Loucy (cell line): ENCODE measurements at regions not wholly inside any gene's neighbourhood (a gene's known extent, or its start where the extent isn't known, plus 50 kb on each side); places are given as distances from the start of the nearest gene placed in this dataset.

Experiments
- H2AFZ ChIP-seq: fragments of 200-600 bp; sonication (generic); 2 replicates; pipeline ENCODE4 v1.6.0; 2016; ENCODE audit warnings: antibody characterized with exemption, mild to moderate bottlenecking, low read length, moderate library complexity
- H3F3A ChIP-seq: fragments of 200-600 bp; 2 replicates; pipeline ENCODE4 v1.6.0; 2016; ENCODE audit warnings: antibody characterized with exemption, low read depth, mild to moderate bottlenecking
- H3K27me3 ChIP-seq: fragments of 200-600 bp; sonication (generic); 2 replicates; pipeline ENCODE4 v1.6.1; 2014; ENCODE audit warnings: low read length, mild to moderate bottlenecking; ENCODE audit not compliant: insufficient read depth, poor library complexity, severe bottlenecking
- H3K36me3 ChIP-seq: fragments of 200-600 bp; sonication (generic); 2 replicates; pipeline ENCODE4 v1.6.1; 2016; ENCODE audit warnings: low read length; ENCODE audit not compliant: insufficient read depth
- H3K4me1 ChIP-seq: fragments of 200-600 bp; sonication (generic); 2 replicates; pipeline ENCODE4 v1.5.1; 2014; ENCODE audit warnings: low read length, mild to moderate bottlenecking; ENCODE audit not compliant: insufficient read depth, poor library complexity, severe bottlenecking
- H3K4me2 ChIP-seq: fragments of 200-600 bp; sonication (generic); 2 replicates; pipeline ENCODE4 v1.6.0; 2014; ENCODE audit warnings: antibody characterized with exemption, low read length, low read depth, mild to moderate bottlenecking; ENCODE audit not compliant: poor library complexity, severe bottlenecking
- H3K4me3 ChIP-seq: fragments of 200-600 bp; sonication (generic); 2 replicates; pipeline ENCODE4 v1.5.1; 2014; ENCODE audit warnings: low read length, mild to moderate bottlenecking, mixed read lengths; ENCODE audit not compliant: poor library complexity, severe bottlenecking
- H3K79me2 ChIP-seq: fragments of 200-600 bp; sonication (generic); 2 replicates; pipeline ENCODE4 v1.6.1; 2014; ENCODE audit warnings: low read length; ENCODE audit not compliant: insufficient read depth
- H3K9ac ChIP-seq: fragments of 200-600 bp; sonication (generic); 2 replicates; pipeline ENCODE4 v1.6.0; 2014; ENCODE audit warnings: mild to moderate bottlenecking, low read depth, low read length, moderate library complexity; ENCODE audit not compliant: poor library complexity, severe bottlenecking
- H3K9me2 ChIP-seq: fragments of 200-600 bp; sonication (generic); replicated peaks from 2 replicates; pipeline ENCODE4 v1.6.1; 2016; ENCODE audit warnings: low read depth, low read length, mixed read lengths
- H3K9me3 ChIP-seq: fragments of 200-600 bp; sonication (generic); 2 replicates; pipeline ENCODE4 v1.6.1; 2014; ENCODE audit warnings: mild to moderate bottlenecking, antibody characterized with exemption, low read length, low read depth; ENCODE audit not compliant: insufficient read depth
- H4K20me1 ChIP-seq: fragments of 200-600 bp; sonication (generic); 2 replicates; pipeline ENCODE4 v1.6.0; 2014; ENCODE audit warnings: antibody characterized with exemption, low read length, mild to moderate bottlenecking; ENCODE audit not compliant: insufficient read depth, poor library complexity, severe bottlenecking
- EZH2phosphoT487 ChIP-seq: fragments of 200-600 bp; IDR thresholded peaks from 2 replicates; pipeline ENCODE4 v1.6.1; 2018; ENCODE audit warnings: antibody characterized with exemption, mild to moderate bottlenecking, moderate library complexity, borderline replicate concordance
- TF ChIP-seq, protein P1 (sequence below): fragments of 200-600 bp; sonication (generic); conservative IDR thresholded peaks from 2 replicates; pipeline ENCODE4 v1.5.1; 2014; ENCODE audit warnings: mild to moderate bottlenecking, antibody characterized with exemption, low read length

DNA sequence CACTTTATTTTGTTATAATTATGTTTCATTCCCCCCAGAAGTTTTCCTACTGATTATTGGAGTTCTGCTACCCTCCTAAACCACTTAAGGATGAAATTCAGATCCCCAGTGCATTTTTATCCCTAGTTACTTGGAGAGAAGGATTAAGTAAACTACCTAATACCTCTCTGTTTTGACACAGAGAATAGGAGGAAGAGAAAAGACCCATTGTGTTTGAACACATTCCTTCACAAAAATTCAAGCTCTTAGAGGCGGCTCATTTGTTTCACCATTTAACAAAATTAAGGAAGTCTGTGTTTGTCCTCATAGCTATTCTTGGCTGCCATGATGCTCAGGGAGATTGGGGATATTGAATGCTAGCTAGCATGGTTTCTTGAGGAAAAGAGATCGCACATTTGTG, 492.6 kb downstream of the EBF1 start:
- Histone ChIP-seq H3K79me2 (no peaks in the 10 kb centered on the region), H3K9me2 (no peaks in the 10 kb centered on the region), H3K27me3 (no peaks in the 10 kb centered on the region), H3K4me2 (no peak overlapping the region), H3K4me3 (no peak overlapping the region), H3K9ac (no peak overlapping the region), H3K9me3 (no peaks in the 10 kb centered on the region), H2AFZ (no peak overlapping the region), H3F3A (no peaks in the 10 kb centered on the region), H3K4me1 (no peaks in the 10 kb centered on the region), H4K20me1 (no peaks in the 10 kb centered on the region), H3K36me3 (no peaks in the 10 kb centered on the region)
- no peak for TF ChIP-seq EZH2phosphoT487
- TF ChIP-seq, protein P1, sequence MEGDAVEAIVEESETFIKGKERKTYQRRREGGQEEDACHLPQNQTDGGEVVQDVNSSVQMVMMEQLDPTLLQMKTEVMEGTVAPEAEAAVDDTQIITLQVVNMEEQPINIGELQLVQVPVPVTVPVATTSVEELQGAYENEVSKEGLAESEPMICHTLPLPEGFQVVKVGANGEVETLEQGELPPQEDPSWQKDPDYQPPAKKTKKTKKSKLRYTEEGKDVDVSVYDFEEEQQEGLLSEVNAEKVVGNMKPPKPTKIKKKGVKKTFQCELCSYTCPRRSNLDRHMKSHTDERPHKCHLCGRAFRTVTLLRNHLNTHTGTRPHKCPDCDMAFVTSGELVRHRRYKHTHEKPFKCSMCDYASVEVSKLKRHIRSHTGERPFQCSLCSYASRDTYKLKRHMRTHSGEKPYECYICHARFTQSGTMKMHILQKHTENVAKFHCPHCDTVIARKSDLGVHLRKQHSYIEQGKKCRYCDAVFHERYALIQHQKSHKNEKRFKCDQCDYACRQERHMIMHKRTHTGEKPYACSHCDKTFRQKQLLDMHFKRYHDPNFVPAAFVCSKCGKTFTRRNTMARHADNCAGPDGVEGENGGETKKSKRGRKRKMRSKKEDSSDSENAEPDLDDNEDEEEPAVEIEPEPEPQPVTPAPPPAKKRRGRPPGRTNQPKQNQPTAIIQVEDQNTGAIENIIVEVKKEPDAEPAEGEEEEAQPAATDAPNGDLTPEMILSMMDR = no peak

DNA sequence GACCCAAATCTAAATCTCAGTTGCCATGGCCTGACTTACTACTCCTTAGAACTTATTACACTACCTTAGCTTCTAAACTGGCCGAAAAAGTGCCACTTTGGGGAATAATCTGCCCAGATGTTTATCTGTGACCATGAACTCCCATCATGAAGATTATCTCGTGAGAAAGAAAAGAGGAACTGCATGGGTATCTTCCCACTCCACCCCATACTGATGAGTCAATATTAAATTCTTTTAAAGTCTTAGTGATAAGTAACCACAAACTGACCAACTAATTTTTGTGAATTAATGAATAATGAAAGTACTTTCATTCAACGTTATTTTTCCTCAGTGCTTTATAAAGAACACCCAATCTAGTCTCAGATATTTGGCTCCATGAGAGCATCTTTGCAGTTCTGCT, 493.5 kb downstream of the EBF1 start:
- no peaks in the 10 kb centered on the region for H3K36me3 ChIP-seq
- H3K9me2 ChIP-seq = no peaks in the 10 kb centered on the region
- H4K20me1 ChIP-seq = no peaks in the 10 kb centered on the region
- H3K4me1 ChIP-seq = no peaks in the 10 kb centered on the region
- H3K79me2 ChIP-seq = no peaks in the 10 kb centered on the region
- H3K27me3 ChIP-seq = no peaks in the 10 kb centered on the region
- TF ChIP-seq, protein P1 = no peak
- TF ChIP-seq EZH2phosphoT487 = no peak
- H3K9ac ChIP-seq = no peak overlapping the region
- no peak overlapping the region for H2AFZ ChIP-seq
- no peak overlapping the region for H3K4me3 ChIP-seq
- no peaks in the 10 kb centered on the region for H3F3A ChIP-seq
- no peak overlapping the region for H3K4me2 ChIP-seq
- H3K9me3 ChIP-seq = no peaks in the 10 kb centered on the region

DNA sequence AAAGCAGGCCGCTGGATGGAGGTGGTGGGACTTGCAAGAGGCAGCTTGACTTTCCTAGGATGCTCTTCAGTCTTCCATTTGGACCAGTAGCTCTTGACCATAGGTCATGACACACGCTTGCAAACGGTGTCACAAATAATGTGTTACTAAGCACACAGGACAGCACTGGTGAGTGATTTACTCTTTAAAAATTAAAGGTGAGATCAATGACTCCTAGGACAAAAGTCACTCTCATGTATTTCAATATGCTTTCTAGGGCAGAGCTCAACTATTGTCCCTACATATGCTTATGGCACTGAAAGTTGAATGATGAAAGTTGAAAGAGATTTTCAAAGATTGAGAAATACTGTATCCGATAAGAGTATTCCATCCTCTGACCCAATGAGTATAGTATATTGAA, 496.7 kb downstream of the EBF1 start:
- H3K4me3 ChIP-seq = no peak overlapping the region
- H2AFZ ChIP-seq = no peak overlapping the region
- no peaks in the 10 kb centered on the region for H3K9me3 ChIP-seq
- H3K4me2 ChIP-seq = no peak overlapping the region
- H3K36me3 ChIP-seq = no peaks in the 10 kb centered on the region
- H3K27me3 ChIP-seq = no peaks in the 10 kb centered on the region
- peaks cover 3% of the 10 kb centered on the region for H3K4me1 ChIP-seq
- H3K9me2 ChIP-seq = no peaks in the 10 kb centered on the region
- no peaks in the 10 kb centered on the region for H4K20me1 ChIP-seq
- TF ChIP-seq, protein P1 = no peak
- no peak for TF ChIP-seq EZH2phosphoT487
- no peaks in the 10 kb centered on the region for H3K79me2 ChIP-seq
- H3F3A ChIP-seq = no peaks in the 10 kb centered on the region
- H3K9ac ChIP-seq = no peak overlapping the region
